ENCODE measurements at regions not wholly inside any gene's neighbourhood (a gene's known extent, or its start where the extent isn't known, plus 50 kb on each side); places are given as distances from the start of the nearest gene placed in this dataset.

- TF ChIP-seq CTCF (conservative IDR thresholded peaks at IDR 0.05; ENCODE audit: low read depth, low read length) (no peak), EZH2 (IDR thresholded peaks at IDR 0.05; ENCODE audit: borderline replicate concordance, low read depth, low read length, poor library complexity, severe bottlenecking) (no peak)
These were observed 290.7 kb downstream of the TCF7L2 start for GRCh38 chr10:113240736-113241135.
